ENCODE measurements at regions not wholly inside any gene's neighbourhood (a gene's known extent, or its start where the extent isn't known, plus 50 kb on each side); places are given as distances from the start of the nearest gene placed in this dataset.

DNA sequence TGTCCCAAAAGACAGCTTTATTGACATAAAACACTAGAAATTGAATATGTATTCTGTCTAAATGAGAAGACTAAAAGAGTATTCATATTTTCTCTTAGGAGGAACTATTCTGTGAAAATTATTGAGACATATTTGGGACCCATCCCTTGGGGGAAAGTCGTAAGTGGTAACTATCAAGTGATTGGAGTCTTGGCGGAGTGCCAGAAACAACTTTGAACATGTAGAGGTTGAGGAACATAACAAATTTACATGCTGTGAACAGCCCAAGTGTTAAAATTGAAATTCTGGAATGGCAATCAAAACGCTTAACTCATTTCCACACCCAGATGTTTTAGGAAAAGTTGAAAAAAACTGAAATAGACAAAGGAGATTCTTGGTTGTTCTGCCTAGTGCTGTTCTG is 1034.6 kb downstream of the NSUN3 start:
- TF ChIP-seq, protein P1, sequence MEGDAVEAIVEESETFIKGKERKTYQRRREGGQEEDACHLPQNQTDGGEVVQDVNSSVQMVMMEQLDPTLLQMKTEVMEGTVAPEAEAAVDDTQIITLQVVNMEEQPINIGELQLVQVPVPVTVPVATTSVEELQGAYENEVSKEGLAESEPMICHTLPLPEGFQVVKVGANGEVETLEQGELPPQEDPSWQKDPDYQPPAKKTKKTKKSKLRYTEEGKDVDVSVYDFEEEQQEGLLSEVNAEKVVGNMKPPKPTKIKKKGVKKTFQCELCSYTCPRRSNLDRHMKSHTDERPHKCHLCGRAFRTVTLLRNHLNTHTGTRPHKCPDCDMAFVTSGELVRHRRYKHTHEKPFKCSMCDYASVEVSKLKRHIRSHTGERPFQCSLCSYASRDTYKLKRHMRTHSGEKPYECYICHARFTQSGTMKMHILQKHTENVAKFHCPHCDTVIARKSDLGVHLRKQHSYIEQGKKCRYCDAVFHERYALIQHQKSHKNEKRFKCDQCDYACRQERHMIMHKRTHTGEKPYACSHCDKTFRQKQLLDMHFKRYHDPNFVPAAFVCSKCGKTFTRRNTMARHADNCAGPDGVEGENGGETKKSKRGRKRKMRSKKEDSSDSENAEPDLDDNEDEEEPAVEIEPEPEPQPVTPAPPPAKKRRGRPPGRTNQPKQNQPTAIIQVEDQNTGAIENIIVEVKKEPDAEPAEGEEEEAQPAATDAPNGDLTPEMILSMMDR (IDR thresholded peaks at IDR 0.05; ENCODE audit: poor library complexity, severe bottlenecking) = no peak
- TF ChIP-seq SMC3 (conservative IDR thresholded peaks at IDR 0.05; ENCODE audit: poor library complexity) (no peak), RAD21 (conservative IDR thresholded peaks at IDR 0.05) (no peak), EZH2 (IDR thresholded peaks at IDR 0.05; ENCODE audit: borderline replicate concordance, insufficient read depth, low read length, poor library complexity, severe bottlenecking) (no peak), POLR2AphosphoS5 (IDR thresholded peaks at IDR 0.05) (no peak), EP300 (conservative IDR thresholded peaks at IDR 0.05; ENCODE audit: poor library complexity, severe bottlenecking) (no peak), TAF1 (IDR thresholded peaks at IDR 0.05; ENCODE audit: low read depth) (no peak), MXI1 (conservative IDR thresholded peaks at IDR 0.05; ENCODE audit: poor library complexity, severe bottlenecking) (no peak)
- TF ChIP-seq, protein P2, sequence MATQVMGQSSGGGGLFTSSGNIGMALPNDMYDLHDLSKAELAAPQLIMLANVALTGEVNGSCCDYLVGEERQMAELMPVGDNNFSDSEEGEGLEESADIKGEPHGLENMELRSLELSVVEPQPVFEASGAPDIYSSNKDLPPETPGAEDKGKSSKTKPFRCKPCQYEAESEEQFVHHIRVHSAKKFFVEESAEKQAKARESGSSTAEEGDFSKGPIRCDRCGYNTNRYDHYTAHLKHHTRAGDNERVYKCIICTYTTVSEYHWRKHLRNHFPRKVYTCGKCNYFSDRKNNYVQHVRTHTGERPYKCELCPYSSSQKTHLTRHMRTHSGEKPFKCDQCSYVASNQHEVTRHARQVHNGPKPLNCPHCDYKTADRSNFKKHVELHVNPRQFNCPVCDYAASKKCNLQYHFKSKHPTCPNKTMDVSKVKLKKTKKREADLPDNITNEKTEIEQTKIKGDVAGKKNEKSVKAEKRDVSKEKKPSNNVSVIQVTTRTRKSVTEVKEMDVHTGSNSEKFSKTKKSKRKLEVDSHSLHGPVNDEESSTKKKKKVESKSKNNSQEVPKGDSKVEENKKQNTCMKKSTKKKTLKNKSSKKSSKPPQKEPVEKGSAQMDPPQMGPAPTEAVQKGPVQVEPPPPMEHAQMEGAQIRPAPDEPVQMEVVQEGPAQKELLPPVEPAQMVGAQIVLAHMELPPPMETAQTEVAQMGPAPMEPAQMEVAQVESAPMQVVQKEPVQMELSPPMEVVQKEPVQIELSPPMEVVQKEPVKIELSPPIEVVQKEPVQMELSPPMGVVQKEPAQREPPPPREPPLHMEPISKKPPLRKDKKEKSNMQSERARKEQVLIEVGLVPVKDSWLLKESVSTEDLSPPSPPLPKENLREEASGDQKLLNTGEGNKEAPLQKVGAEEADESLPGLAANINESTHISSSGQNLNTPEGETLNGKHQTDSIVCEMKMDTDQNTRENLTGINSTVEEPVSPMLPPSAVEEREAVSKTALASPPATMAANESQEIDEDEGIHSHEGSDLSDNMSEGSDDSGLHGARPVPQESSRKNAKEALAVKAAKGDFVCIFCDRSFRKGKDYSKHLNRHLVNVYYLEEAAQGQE (IDR thresholded peaks at IDR 0.05; ENCODE audit: borderline replicate concordance) = no peak
